Stimulated activated CD4-positive, alpha-beta T cell treated with anti-CD3 and anti-CD28 coated beads, Interleukin-4, amount 100 ng/mL, for 24 hours (primary cell): ENCODE measurements at regions not wholly inside any gene's neighbourhood (a gene's known extent, or its start where the extent isn't known, plus 50 kb on each side); places are given as distances from the start of the nearest gene placed in this dataset.

Source experiments
- DNase-seq: peaks from one replicate; pipeline ENCODE4 v3.0.0-alpha.2; 2020

GRCh38 chr7:98565103-98565502 lies 52.0 kb upstream of the NPTX2 start:
- DNase-seq: no peak

GRCh38 chr7:98562871-98563495 lies 54.1 kb upstream of the NPTX2 start:
- DNase-seq: no peak

- DNase-seq: no peak
Measured at GRCh38 chr7:98562381-98562823, 54.7 kb upstream of the NPTX2 start.

GRCh38 chr7:98559958-98560357 lies 57.1 kb upstream of the NPTX2 start:
- no peak for DNase-seq

- no peak for DNase-seq
Measured at GRCh38 chr7:98559219-98559618, 57.9 kb upstream of the NPTX2 start.

GRCh38 chr7:98557538-98558031 lies 59.5 kb upstream of the NPTX2 start:
- no peak for DNase-seq

GRCh38 chr7:98556288-98556687 lies 60.8 kb upstream of the NPTX2 start:
- no peak for DNase-seq

GRCh38 chr7:98555403-98555802 lies 61.7 kb upstream of the NPTX2 start:
- no peak for DNase-seq

GRCh38 chr7:98553666-98554065 lies 63.4 kb upstream of the NPTX2 start:
- DNase-seq: no peak

- no peak for DNase-seq
Measured at GRCh38 chr7:98551611-98552273, 65.3 kb upstream of the NPTX2 start.

- DNase-seq: no peak
Measured at GRCh38 chr7:98548971-98549370, 68.1 kb upstream of the NPTX2 start.

- DNase-seq: no peak
Measured at GRCh38 chr7:98548370-98548769, 68.7 kb upstream of the NPTX2 start.

GRCh38 chr7:98541101-98541500 lies 76.0 kb upstream of the NPTX2 start:
- no peak for DNase-seq

- DNase-seq: no peak
Measured at GRCh38 chr7:98539865-98540264, 77.2 kb upstream of the NPTX2 start.

GRCh38 chr7:98536803-98537202 lies 80.3 kb upstream of the NPTX2 start:
- no peak for DNase-seq

GRCh38 chr7:98534493-98534892 lies 82.6 kb upstream of the NPTX2 start:
- DNase-seq: no peak

GRCh38 chr7:98531717-98532116 lies 85.4 kb upstream of the NPTX2 start:
- DNase-seq: no peak

GRCh38 chr7:98528079-98528478 lies 89.0 kb upstream of the NPTX2 start:
- DNase-seq: no peak

GRCh38 chr7:98526059-98526458 lies 91.0 kb upstream of the NPTX2 start:
- no peak for DNase-seq

GRCh38 chr7:98521089-98521692 lies 95.9 kb upstream of the NPTX2 start:
- no peak for DNase-seq

- no peak for DNase-seq
Measured at GRCh38 chr7:98520356-98520951, 96.6 kb upstream of the NPTX2 start.

GRCh38 chr7:98518159-98518947 lies 98.7 kb upstream of the NPTX2 start:
- no peak for DNase-seq

- DNase-seq: no peak
Measured at GRCh38 chr7:98515201-98515600, 101.9 kb upstream of the NPTX2 start.
